NCI-H524 (cell line): ENCODE measurements at regions not wholly inside any gene's neighbourhood (a gene's known extent, or its start where the extent isn't known, plus 50 kb on each side); places are given as distances from the start of the nearest gene placed in this dataset.

Experiments
- DNase-seq, 2 experiments: peaks; one replicate each; lab custom pipeline; 2025; lab: John Stamatoyannopoulos, UW

- peak in 1 of 2 experiments; percentile 41 for DNase-seq
These were observed 108.1 kb downstream of the DHX15 start for GRCh38 chr4:24476282-24476681.

- peak; percentile 79 to 90 for DNase-seq
These were observed 108.6 kb downstream of the DHX15 start for GRCh38 chr4:24475756-24476155.

GRCh38 chr4:24473309-24473721, 111.0 kb downstream of the DHX15 start:
- DNase-seq, result peak; percentile 27 to 83

- DNase-seq, result peak; percentile 83 to 91
These were observed 111.6 kb downstream of the DHX15 start for GRCh38 chr4:24472514-24473308.

- peak in 1 of 2 experiments; percentile 43 for DNase-seq
These were observed 112.2 kb downstream of the DHX15 start for GRCh38 chr4:24472161-24472510.

- peak; percentile 40 to 55 for DNase-seq
These were observed 112.7 kb downstream of the DHX15 start for GRCh38 chr4:24471486-24472160.

- peak; percentile 51 to 65 for DNase-seq
These were observed 113.5 kb downstream of the DHX15 start for GRCh38 chr4:24470666-24471485.

GRCh38 chr4:24468071-24468470, 116.3 kb downstream of the DHX15 start:
- no peak for DNase-seq

GRCh38 chr4:24464566-24464965, 119.8 kb downstream of the DHX15 start:
- no peak for DNase-seq

GRCh38 chr4:24456431-24456830, 127.9 kb downstream of the DHX15 start:
- DNase-seq, result no peak

- DNase-seq, result peak in 1 of 2 experiments; percentile 27
These were observed 130.4 kb downstream of the DHX15 start for GRCh38 chr4:24453951-24454350.

- no peak for DNase-seq
These were observed 132.5 kb downstream of the DHX15 start for GRCh38 chr4:24451870-24452269.

GRCh38 chr4:24443200-24443599, 141.2 kb downstream of the DHX15 start:
- DNase-seq, result no peak

GRCh38 chr4:24440765-24441164, 143.6 kb downstream of the DHX15 start:
- no peak for DNase-seq

GRCh38 chr4:24434241-24434640, 150.1 kb downstream of the DHX15 start:
- peak; percentile 65 to 89 for DNase-seq

GRCh38 chr4:24433515-24434214, 150.7 kb downstream of the DHX15 start:
- peak; percentile 97 to 99 for DNase-seq

- no peak for DNase-seq
These were observed 155.5 kb downstream of the DHX15 start for GRCh38 chr4:24428850-24429249.

- no peak for DNase-seq
These were observed 157.8 kb downstream of the DHX15 start for GRCh38 chr4:24426557-24426956.

- DNase-seq, result no peak
These were observed 158.5 kb downstream of the DHX15 start for GRCh38 chr4:24425863-24426262.

- no peak for DNase-seq
These were observed 160.7 kb downstream of the DHX15 start for GRCh38 chr4:24423670-24424069.

- DNase-seq, result no peak
These were observed 161.7 kb downstream of the DHX15 start for GRCh38 chr4:24422644-24423043.
